GM19452 (cell line): ENCODE measurements at regions not wholly inside any gene's neighbourhood (a gene's known extent, or its start where the extent isn't known, plus 50 kb on each side); places are given as distances from the start of the nearest gene placed in this dataset.

ENCODE experiments used
- ATAC-seq: cut with Tn5 transposase; IDR thresholded peaks from one replicate; pipeline ENCODE4 v1.9.1; 2021; ENCODE audit not compliant: unreplicated experiment

DNA sequence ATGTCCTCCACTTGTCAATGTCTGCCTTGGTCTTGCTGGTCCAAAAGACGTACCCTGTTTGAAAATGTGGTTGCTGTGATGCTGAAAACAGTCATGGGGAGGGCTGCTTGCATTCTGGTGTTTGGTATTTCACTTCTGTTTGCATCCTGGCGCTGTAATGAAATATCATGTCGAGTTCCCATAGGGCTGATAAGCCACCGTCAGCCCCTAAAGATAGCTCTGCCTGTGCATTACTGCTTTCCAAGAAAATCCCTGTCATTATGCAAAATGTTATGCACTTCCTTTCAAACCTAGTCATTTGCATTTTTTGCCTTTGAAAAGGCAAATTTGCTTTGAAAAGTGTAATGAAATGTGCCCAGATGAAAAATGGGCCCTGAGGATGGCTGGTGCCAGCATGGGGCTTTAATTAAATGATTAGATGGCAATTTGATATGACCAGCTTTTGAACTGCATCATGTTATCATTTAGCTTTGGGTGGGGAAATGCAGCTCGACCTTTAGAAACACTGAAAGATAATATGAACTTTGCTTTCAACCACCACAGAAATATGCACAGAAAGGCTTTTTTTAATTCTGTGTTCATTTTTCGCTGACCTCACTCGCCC lies 374.4 kb upstream of the SGCD start:
- ATAC-seq, result no peak

DNA sequence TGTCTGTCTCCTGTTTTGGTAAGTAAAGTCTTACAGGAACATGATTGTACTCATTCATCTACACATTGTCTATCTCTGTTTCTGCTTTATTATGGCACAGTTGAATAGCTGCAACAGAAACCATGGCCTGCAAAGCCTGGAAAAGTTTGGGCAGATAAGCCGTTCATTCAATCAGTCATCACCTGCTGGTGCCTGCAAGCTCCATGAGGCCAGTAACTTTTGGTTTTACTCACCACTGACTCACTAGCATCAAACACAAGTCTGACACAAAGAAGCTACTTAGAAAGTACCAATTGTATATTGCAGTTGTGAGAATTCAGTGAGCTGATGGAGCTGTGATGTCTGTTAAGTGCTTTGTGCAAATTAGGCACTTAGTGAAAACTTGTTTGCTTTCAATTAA lies 373.6 kb upstream of the SGCD start:
- no peak for ATAC-seq

DNA sequence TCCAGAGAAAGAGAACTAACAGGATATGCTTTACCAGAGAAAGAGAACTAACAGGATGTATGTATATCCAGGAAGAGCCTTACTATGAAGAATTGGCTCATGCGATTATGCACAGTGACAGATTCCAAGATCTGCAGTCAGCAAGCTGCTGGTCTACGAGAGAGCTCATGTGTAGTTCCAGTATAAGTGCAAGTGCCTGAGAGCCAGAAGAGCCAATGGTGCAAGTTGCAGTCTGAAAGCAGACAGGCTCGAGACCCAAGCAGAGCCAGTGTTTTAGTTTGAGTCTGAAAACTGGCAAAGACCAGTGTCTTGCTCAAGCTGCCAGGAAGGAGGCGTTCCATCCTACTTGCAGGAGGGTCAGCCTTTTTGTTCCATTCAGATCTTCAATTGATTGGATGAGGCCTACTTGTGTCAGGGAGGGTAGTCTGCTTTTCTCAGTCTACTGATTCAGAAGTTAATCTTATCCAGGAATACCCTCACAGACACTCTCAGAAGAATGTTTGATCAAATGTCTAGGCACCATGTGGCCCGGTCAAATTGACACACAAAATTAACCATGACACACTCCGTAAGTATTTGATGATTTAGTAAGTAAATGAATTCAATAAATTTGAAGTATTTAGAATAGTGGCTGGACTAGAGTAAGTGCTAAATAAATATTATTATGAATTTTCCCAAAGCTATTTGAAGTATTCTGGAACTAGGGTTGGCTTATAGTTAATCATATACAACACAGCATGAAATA lies 372.1 kb upstream of the SGCD start:
- ATAC-seq, result no peak

DNA sequence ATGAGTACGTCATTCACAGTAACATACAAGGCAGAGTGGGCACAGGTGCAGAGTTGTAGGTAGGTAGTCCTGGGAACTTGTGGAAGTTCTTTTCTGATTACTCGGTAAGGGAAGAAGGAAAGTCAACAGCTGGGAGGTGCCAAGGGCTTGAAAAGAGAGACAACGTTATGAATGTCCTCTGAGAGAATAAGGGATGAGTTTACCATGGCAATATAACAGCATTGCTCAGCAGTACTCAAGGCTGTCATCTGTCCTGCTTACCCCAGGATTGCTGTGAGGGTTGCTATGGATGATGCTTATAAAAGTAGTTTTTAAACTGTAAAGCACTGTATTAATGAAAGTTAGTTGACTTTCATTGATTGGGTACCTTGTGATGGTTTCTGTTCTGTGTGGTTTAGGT lies 369.1 kb upstream of the SGCD start:
- no peak for ATAC-seq

DNA sequence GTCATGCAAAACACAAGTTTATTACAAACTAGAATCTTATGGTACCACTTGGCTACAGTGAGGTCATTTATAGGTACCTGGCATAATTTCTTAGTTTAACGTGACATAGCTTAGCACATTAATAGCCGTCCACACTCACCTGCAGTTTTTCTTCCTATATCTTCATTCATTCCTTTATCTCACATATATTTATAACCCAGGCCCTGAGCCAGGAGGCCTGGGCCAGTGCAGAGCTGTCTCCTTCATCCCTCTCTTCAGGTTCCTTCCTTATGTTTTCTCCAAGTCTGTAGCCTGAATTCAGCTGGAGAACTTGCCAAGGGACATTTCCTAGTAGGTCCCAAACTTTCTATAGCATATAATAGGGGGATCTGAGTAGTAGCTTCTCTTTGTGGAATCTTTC lies 367.9 kb upstream of the SGCD start:
- ATAC-seq, result no peak

DNA sequence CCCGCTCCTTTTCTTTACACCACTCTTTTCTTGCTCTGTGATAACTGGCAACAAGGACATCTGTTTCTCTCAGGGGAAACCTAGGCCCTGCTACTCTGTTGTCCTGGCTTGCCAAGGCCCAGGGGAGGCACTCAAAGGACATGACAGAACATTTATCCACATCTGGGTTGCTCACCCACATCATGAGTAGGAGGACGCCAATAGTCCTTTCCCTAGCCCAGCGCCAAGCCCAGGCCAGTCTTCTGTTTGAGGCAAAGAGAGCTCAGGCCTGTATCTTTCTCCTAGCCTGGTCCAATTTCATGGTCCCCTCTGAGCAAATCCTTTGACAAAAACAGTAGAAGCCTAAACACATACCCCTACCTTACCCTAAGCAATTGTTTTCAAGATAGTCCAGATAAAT lies 366.8 kb upstream of the SGCD start:
- ATAC-seq, result no peak

DNA sequence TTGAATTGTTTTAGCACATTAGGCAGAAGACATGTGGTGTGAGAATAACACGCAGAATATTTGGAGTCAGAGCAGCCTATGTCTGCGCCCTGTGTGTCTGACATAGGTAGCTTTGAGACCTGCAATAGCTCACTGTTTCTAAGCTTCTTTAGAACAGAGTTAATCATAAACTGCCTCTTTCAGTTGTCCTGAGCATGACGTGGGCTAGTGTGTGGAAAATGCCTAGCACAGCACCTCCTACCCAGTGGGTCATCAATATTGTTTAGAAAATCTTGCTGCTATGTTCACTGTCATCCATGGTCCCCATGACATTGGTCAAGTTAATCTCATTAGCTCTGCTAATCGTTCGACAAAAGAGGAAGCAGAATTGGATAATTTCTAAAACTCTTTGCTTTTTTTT lies 357.4 kb upstream of the SGCD start:
- ATAC-seq, result no peak

DNA sequence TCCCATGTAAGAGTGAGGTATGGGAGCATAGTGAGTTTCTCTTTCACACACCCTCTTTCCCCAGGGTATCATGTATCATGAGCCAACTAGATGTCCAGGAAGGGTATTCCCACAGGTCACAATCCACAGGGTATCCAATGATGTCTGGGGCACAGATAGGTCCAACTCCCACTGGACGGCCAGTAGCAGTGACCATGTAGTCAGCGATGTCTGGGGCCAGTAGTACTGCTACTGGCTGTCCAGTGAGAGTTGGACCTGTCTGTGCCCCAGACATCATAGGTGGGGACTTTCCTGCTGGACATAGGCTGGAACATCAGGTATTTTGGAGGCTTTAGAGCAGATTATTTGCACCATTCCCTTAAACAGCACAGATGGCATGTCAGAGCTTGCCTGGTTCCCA lies 352.6 kb upstream of the SGCD start:
- no peak for ATAC-seq

DNA sequence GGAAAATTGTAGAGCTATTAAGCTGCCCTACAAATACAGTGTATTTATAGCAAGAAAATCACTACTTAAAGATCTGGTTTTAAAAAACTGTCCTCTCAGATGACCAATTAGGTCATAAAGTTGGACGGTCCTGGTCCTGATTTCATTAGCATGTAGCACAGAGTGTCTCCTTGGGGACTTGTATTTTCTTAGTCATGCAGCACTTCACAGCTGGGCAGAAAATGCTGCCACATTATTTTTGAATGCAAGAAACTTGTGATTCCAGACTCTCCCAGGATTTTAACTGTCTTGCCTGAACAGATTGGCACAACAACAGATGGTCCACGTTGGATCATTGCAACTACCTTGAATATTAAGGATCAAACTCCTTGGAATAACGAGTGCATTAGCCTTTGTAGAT lies 348.1 kb upstream of the SGCD start:
- ATAC-seq, result no peak

DNA sequence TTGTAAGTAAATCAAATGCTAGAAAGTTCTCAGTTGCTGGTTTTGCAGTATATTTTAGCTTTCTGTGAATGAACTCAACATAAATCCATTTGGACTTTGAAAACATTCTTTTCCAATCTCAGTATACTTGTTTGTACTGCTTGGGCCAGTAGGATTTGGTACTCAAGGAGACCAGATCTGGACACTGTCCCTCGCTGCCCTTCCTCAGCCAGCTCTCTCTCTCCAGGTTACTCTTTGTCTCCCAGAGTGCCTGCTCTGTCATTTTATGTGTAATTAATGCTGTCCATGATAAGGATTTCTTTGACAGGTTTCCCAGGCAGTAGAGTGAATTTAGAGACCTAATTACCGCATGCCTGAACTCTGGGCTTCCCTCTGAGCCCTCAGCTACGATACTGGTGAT lies 344.6 kb upstream of the SGCD start:
- ATAC-seq, result no peak

DNA sequence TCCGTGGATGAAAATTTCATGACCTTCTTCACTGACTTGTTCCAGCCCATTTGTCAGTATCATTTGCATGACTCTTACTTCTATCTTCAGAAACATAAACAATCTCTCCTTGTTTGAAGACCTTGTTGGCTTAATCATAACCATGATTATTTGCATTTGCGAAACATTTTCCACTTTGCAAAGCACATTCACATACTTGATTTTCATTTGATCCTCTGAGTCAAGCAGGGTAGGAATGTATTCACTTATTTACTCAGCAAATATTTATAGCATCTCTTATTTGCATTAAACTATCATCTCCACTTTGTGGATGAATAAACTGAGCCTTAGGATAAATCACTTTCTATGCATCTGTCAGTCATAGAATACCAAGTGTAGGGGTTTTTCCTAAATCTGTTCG lies 343.0 kb upstream of the SGCD start:
- no peak for ATAC-seq

DNA sequence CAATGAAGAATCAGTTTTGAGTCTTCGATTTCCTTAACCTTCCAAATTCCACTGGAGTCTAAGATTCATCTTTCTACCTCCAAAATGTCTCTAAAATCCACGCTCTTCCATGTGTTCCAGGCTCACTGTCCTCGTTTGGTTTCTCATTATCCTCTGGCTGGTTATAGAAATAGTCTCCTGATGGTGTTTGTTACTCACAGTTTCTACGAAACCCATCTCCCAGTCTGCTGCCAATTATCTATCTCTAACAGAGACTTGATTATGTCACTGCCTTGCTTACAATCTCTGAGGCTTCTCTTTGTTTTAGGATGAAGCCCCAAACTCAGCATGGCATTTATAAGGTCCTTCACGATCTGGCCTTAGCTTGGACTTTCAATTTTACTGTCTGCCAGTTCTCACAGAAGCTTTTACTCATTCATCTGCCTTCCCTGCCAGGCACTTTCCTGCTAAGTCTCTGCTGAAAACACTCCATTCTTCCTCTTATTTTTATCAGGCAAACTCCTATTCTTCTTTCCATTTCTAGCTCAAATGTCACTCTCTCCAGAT lies 339.6 kb upstream of the SGCD start:
- ATAC-seq, result no peak

DNA sequence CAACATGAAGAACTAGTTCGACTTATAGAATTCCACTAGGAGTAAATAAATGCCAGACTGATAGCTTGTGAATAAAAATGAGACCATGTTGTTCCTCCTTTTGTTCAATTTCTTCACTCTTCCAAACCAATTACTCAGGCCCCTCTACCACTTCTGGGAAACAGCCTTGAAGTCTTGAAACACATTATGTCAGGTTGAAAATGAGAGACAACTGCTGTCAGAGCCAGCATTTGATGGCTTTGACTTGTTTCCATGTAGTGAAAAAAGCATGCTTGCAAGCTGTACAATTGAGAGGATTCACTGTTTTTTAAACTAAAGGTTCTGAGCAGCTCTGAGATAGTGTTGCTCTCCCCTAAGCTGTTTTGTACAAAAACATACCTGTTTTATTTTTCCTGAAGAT lies 337.1 kb upstream of the SGCD start:
- ATAC-seq, result no peak

DNA sequence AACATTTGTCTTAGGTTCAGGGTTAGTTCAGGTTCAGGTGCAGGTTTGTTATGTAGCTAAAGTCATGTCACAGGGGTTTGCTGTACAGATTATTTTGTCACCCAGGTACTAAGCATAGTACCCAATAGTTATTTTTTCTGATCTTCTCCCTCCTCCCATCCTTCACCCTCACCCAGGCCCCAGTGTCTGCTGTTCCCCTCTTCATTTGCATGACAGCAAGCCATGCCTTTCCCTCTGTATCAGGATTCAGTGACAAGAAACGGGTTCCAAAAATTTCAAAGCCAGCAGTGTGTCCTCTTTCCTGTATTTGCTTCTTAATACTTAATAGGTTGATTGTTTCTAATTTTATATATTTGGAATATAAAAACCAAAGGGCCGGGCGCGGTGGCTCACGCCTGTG lies 330.8 kb upstream of the SGCD start:
- ATAC-seq, result no peak

DNA sequence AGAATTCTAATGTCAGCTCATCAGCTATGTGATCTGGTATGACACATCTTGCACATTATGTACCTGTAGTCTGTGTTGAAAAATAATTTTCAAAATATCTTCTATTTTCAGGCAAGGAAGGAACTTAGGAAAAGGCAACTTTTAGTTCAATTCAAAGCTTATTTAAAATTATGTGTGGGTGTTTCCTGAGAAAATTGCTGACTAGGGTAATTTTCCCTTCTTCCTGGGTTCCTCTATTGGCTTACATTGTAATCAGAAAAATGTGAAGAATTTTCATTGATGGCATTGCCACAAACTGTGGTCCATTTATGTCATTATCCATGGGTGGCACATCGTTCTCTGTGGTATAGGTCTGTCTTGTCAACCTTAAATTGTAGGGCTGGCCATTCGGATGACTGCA lies 328.7 kb upstream of the SGCD start:
- no peak for ATAC-seq

DNA sequence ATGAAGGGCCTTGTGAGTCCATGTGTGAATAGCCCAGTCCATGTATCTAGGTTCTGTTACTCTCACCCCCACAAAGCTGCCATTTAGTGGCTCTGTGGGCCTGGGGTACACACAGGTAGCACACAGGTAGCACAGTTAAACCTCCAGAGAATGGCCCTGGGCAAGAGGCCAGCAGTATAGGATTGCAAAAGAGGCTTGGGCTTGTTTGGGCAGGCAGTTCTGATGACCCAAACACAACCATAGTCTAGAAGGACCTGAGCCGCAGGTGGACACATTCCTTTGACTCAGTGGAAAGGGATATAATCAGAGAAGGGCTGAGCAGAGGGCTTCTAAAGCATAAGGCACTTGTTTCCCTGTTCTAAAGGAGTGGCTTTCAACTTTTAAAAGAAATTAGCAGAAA lies 326.8 kb upstream of the SGCD start:
- no peak for ATAC-seq

DNA sequence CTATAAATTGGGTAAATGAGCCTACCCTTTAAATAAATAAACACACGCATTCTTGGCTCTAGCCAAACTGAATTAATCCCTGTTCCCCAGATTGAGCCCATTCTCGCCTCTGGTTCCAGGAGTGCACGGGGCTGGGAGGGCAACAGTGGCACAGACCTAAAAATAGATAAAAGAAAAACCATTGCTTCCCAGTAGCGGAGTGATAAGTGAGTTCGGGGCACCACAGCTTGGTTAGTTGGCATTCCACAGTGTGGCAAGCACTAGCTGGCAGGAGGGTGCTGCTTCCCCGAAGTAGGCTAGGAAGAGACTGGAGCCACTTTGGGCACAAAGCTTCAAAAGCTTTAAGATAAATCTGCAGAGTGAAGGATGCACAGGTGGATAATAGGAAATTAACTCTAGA lies 322.2 kb upstream of the SGCD start:
- ATAC-seq, result no peak

DNA sequence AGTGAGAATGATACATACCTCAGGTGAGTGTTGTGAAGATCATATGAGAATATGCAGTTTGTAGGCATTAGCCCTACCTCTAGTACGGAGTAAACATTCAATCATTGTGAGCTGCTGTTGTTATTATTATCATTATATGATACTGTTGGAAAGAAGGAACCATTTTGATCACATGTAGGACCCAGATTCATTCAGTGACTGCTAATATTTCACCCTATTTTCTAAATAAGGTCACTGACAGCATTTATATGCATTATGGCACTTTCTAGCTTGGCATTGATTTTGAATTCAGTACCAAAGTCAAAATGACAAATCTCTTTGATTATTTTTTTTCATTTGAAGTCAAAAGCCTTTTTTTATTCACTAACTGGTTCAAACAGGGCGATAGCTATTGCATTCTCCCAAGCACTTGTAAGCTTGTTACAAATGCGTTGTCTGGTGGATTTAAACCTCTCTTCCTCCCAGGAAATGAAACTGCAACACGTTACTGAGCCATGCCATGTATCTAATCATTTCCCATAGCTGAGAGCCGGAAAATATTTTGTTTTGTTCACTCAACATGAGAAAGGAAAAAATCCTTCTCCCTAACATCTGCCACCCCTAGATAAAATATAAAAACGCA lies 320.8 kb upstream of the SGCD start:
- no peak for ATAC-seq

DNA sequence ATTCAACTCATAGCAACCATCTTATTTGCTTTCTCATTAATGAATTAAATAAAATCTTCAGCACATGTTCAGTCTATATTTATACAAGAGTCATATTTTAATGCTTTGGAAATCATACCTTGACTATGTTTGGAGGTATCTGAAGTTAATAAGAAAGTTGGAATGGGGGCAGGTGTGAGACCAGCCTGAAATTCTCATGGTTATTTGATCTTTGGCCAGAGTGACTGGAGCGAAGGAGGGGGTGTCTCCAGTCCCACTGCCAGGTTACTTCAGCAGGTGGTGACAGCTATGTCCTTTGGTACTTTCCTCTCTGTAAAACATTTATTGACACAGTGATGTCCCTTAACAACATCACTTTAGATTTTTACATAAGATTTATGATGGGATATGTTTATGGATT lies 318.1 kb upstream of the SGCD start:
- no peak for ATAC-seq

DNA sequence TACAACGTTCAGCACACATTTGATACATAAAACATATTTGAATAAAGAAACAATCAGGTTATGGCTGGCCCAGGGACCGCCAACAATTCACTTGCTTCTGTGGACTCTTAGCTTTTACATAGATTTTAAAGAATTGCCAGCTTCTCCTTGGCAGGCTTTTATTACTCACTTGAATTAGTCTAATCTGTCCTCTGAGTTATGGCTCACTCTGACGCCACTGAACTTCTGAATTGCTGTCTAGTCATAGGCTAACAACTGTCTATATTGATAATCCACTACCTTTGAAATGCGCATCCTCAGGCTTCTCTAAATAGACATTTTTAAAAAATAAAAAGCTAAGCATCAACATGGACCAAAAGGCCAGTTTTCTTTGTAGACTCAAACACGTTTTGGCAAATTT lies 317.4 kb upstream of the SGCD start:
- no peak for ATAC-seq

DNA sequence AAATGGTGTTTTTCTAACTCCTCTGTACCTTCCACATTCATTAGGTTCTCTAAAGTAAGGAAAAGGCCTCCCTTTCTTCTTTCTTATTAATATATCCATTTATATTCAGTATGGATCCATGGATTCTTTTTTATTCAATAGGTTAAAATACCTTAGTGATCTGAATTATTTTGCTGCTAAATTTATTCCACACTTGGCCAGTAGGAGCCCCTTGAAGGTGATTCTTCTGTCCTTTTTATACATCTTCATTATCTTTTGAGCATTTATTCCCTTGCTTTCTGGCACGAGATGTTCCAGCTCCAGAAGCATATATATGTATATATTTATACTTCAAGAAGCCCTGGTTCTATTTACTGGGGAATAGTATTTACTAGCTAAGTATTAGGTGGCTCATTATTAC lies 311.8 kb upstream of the SGCD start:
- no peak for ATAC-seq

DNA sequence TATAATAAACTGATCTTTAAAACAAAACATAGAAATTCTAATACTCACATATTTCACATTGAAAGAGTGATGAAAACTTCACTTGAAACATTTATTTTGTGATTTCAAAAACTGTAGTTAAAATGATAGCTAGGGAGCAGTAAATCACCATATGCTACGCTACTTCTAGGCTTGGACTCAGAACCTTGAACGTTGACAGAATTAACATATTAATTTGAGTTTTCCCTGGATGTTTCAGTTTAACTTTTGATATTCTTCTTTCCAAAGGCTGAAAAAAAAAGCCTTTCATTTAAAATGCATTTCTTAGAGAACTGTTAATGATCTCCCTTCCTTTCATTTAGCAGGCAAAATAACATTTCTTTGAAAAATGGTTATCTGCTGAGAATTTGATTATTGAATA lies 307.8 kb upstream of the SGCD start:
- no peak for ATAC-seq
